IPS DF 6.9 (cell line): ENCODE measurements at regions not wholly inside any gene's neighbourhood (a gene's known extent, or its start where the extent isn't known, plus 50 kb on each side); places are given as distances from the start of the nearest gene placed in this dataset.

Source experiments
- DNase-seq: peaks from one replicate; pipeline ENCODE4 v3.0.0-alpha.2; 2013; ENCODE audit warnings: low read depth, low spot score
- H3K27ac ChIP-seq: one replicate; pipeline ENCODE4 v1.5.1; 2013; ENCODE audit warnings: low read length, control low read depth
- H3K27me3 ChIP-seq: 2 replicates; pipeline ENCODE4 v1.6.1; 2013; ENCODE audit warnings: mild to moderate bottlenecking, low read length; ENCODE audit not compliant: control insufficient read depth, insufficient read depth
- H3K36me3 ChIP-seq: 2 replicates; pipeline ENCODE4 v1.6.1; 2013; ENCODE audit warnings: low read length; ENCODE audit not compliant: control insufficient read depth, insufficient read depth
- H3K4me1 ChIP-seq: 2 replicates; pipeline ENCODE4 v1.6.1; 2013; ENCODE audit warnings: low read length; ENCODE audit not compliant: control insufficient read depth, insufficient read depth
- H3K4me3 ChIP-seq: 2 replicates; pipeline ENCODE4 v1.5.1; 2013; ENCODE audit warnings: mild to moderate bottlenecking, low read length
- H3K9me3 ChIP-seq: 2 replicates; pipeline ENCODE4 v1.6.1; 2013; ENCODE audit warnings: low read length, inconsistent platforms; ENCODE audit not compliant: control insufficient read depth, insufficient read depth
- WGBS: extraction: QIAGEN DNeasy Blood & Tissue Kit; methylation state at CpG from one replicate; pipeline ENCODE4 v1.1.7; 2013; ENCODE audit warnings: mixed read lengths, missing lambda C conversion rate; ENCODE audit not compliant: insufficient read length, insufficient coverage; 5-methylcytosine and 5-hydroxymethylcytosine counted together

DNA sequence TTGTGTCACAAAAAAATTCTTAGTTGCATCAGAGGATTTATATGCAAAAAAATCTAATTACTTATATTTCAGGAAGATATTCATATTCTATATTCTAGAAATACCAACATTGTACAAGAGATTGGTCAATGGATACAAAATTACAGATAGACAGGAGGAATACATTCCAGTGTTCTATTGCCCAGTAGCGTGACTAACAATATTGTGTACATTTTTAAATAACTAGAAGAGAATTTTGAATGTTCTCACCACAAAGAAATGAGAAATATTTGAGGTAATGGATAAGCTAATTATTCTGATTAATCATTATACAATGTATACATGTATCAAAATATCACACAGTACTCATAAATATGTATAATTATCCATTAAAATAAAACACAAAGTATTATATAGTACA lies 253.3 kb downstream of the IPMK start:
- no CpG with 5 or more reads among the region's 1 CpG for WGBS
- Histone ChIP-seq H3K4me1 (no peaks in the 10 kb centered on the region), H3K36me3 (no peaks in the 10 kb centered on the region), H3K27ac (no peak overlapping the region), H3K27me3 (no peaks in the 10 kb centered on the region), H3K9me3 (no peaks in the 10 kb centered on the region), H3K4me3 (no peak overlapping the region)
- DNase-seq, result no peak

DNA sequence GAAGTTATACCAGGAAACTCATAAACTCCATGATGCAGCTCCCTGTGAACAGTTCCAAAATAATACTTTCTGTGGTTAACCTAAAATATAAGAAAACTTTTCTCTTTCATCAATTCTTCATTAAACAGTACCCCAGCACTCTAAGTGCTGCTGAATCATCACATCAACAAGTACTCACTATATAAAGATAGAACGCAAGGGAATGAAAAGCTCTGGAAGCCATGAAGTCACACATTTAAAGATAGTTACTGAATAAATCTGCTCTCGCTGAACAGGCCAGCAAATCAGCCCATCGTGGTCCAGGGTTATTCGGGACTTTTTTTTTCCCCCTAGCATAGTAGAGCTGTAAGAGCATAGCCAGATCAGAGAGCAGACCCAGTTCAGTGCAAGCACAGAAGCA lies 254.3 kb downstream of the IPMK start:
- Histone ChIP-seq H3K27ac (no peak overlapping the region), H3K36me3 (no peaks in the 10 kb centered on the region), H3K9me3 (no peaks in the 10 kb centered on the region), H3K27me3 (no peaks in the 10 kb centered on the region), H3K4me1 (no peaks in the 10 kb centered on the region), H3K4me3 (no peak overlapping the region)
- WGBS, result no CpG with 5 or more reads among the region's 4 CpGs
- DNase-seq, result no peak

GRCh38 chr10:58010073-58010702 lies 257.5 kb downstream of the IPMK start:
- Histone ChIP-seq H3K27ac (no peak overlapping the region), H3K9me3 (no peaks in the 10 kb centered on the region), H3K36me3 (no peaks in the 10 kb centered on the region), H3K4me1 (no peaks in the 10 kb centered on the region), H3K27me3 (no peaks in the 10 kb centered on the region), H3K4me3 (no peak overlapping the region)
- no CpG with 5 or more reads among the region's 5 CpGs for WGBS
- no peak for DNase-seq

DNA sequence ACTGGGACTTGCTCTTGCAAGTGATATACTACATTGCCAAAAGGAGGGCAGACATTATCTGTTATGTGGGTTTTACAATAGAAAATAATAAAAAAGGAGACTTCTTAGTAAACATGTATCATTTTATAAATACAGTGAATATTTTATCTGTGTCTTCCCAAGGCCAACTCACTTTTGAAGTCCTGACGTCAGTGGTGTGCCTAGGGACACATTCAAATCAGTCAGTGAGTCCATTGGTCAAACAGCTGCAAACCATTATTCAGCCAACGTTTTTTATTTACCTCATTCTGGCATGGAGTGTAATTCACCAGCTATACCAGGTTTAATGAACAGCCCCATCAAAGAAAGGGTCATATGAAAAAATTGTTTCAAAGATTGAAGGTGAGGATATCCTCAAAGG lies 263.7 kb downstream of the IPMK start:
- whole genome bisulfite sequencing, result no CpG with 5 or more reads among the region's 2 CpGs
- DNase-seq, result no peak
- Histone ChIP-seq H3K4me1 (peaks cover 2% of the 10 kb centered on the region; the same call in 1 of the 2 replicates), H3K9me3 (no peaks in the 10 kb centered on the region), H3K27ac (no peak overlapping the region), H3K36me3 (no peaks in the 10 kb centered on the region), H3K4me3 (no peak overlapping the region), H3K27me3 (no peaks in the 10 kb centered on the region)

GRCh38 chr10:58001159-58001558 lies 266.5 kb downstream of the IPMK start:
- Histone ChIP-seq H3K4me1 (peaks cover 2% of the 10 kb centered on the region; the same call in 1 of the 2 replicates), H3K9me3 (no peaks in the 10 kb centered on the region), H3K27me3 (no peaks in the 10 kb centered on the region), H3K27ac (no peak overlapping the region), H3K36me3 (no peaks in the 10 kb centered on the region), H3K4me3 (no peak overlapping the region)
- WGBS, result no CpG with 5 or more reads among the region's 3 CpGs
- DNase-seq, result no peak

GRCh38 chr10:57996536-57996935 lies 271.2 kb downstream of the IPMK start:
- no peaks in the 10 kb centered on the region for H3K27me3 ChIP-seq
- no peak for DNase-seq
- no peaks in the 10 kb centered on the region for H3K9me3 ChIP-seq
- H3K36me3 ChIP-seq, result no peaks in the 10 kb centered on the region
- no peak overlapping the region for H3K27ac ChIP-seq
- peaks cover 2% of the 10 kb centered on the region; the same call in 1 of the 2 replicates for H3K4me1 ChIP-seq
- no peak overlapping the region for H3K4me3 ChIP-seq
- WGBS, result no CpG with 5 or more reads among the region's 2 CpGs

GRCh38 chr10:57993302-57993701 lies 274.4 kb downstream of the IPMK start:
- Histone ChIP-seq H3K27me3 (no peaks in the 10 kb centered on the region), H3K36me3 (no peaks in the 10 kb centered on the region), H3K4me3 (no peak overlapping the region), H3K27ac (no peak overlapping the region), H3K4me1 (no peaks in the 10 kb centered on the region), H3K9me3 (no peaks in the 10 kb centered on the region)
- DNase-seq, result no peak
- no CpG with 5 or more reads among the region's 4 CpGs for WGBS

GRCh38 chr10:57992321-57993077 lies 275.2 kb downstream of the IPMK start:
- H3K36me3 ChIP-seq, result no peaks in the 10 kb centered on the region
- H3K4me1 ChIP-seq, result no peaks in the 10 kb centered on the region
- no peak for DNase-seq
- H3K9me3 ChIP-seq, result no peaks in the 10 kb centered on the region
- no peak overlapping the region for H3K27ac ChIP-seq
- H3K4me3 ChIP-seq, result no peak overlapping the region
- H3K27me3 ChIP-seq, result no peaks in the 10 kb centered on the region
- whole genome bisulfite sequencing, result no CpG with 5 or more reads among the region's 5 CpGs

DNA sequence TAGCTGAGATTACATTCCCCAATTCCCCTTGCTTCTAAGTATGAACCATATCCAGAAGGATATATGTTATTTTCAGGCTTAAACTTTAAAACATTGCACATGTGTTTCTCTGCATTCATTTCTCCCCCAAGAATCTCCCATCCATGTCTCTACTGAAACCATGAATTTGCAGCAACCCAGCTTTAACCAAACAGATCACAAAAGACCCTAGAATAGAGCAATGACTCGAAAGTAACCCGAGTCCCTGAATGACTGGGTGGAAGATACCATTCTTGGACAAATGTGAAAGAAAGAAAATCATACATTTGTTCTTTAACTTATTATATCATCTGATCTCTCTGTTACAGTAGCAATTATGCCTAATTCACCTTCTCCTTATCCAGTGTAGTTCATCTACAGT lies 278.7 kb downstream of the IPMK start:
- Histone ChIP-seq H3K4me1 (no peaks in the 10 kb centered on the region), H3K27ac (no peak overlapping the region), H3K36me3 (no peaks in the 10 kb centered on the region), H3K4me3 (no peak overlapping the region), H3K27me3 (no peaks in the 10 kb centered on the region), H3K9me3 (no peaks in the 10 kb centered on the region)
- no CpG with 5 or more reads among the region's 2 CpGs for WGBS
- no peak for DNase-seq

DNA sequence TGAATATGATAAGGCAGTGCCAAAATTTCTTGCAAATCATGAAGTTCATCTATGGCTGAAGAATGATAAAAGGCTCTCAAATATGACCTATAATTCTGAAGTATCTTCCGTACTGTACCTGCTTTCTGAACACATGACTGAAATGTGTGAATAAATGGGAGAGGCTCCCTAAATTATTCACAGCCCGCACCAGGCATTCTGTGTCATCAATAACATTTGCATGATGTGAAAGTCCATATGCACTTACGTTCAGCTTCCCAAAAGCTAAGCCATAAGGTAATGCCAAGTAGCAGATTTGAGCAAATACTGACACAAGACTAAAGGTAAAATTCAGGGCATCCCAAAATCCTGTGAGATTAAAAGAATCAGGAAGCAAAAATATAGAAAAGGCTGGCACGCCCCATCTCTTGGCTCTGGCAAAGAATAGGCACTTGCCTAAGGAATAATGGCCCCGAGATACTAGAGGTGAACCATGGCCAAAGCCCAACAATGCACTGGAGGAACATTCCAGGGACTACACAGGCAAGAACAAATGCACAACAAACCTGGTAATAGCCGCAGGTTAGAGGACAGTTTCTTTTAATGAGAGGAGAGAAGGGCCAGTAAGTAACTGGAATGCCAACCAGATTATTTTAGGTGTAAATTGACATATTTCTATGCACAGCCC lies 280.5 kb downstream of the IPMK start:
- no peak overlapping the region for H3K4me3 ChIP-seq
- WGBS, result no CpG with 5 or more reads among the region's 6 CpGs
- DNase-seq, result no peak
- H3K4me1 ChIP-seq, result no peaks in the 10 kb centered on the region
- H3K9me3 ChIP-seq, result no peaks in the 10 kb centered on the region
- no peaks in the 10 kb centered on the region for H3K27me3 ChIP-seq
- no peaks in the 10 kb centered on the region for H3K36me3 ChIP-seq
- no peak overlapping the region for H3K27ac ChIP-seq
